ENCODE measurements at regions not wholly inside any gene's neighbourhood (a gene's known extent, or its start where the extent isn't known, plus 50 kb on each side); places are given as distances from the start of the nearest gene placed in this dataset.

DNA sequence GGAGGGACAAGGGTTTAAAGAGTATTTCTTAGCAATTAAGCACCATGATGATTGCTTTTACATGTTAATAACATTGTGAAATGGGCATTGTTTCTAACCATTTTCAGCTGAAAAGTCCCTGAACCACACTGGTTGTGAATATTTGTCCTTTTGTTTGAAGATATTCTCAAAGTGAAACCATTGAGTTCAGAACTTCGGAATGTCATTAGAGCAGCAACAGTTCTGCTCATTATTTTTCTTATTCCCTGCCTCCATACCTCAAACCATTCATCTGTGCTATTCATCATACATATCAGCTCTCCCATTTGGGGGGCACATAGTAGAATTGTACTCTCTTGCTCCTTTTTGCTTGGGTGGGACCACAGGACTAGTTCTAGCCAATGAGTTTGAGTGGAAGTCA, 553.0 kb upstream of the ZNF462 start:
- TF ChIP-seq, protein P1, sequence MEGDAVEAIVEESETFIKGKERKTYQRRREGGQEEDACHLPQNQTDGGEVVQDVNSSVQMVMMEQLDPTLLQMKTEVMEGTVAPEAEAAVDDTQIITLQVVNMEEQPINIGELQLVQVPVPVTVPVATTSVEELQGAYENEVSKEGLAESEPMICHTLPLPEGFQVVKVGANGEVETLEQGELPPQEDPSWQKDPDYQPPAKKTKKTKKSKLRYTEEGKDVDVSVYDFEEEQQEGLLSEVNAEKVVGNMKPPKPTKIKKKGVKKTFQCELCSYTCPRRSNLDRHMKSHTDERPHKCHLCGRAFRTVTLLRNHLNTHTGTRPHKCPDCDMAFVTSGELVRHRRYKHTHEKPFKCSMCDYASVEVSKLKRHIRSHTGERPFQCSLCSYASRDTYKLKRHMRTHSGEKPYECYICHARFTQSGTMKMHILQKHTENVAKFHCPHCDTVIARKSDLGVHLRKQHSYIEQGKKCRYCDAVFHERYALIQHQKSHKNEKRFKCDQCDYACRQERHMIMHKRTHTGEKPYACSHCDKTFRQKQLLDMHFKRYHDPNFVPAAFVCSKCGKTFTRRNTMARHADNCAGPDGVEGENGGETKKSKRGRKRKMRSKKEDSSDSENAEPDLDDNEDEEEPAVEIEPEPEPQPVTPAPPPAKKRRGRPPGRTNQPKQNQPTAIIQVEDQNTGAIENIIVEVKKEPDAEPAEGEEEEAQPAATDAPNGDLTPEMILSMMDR (IDR thresholded peaks at IDR 0.05): no peak
- TF ChIP-seq POLR2A (IDR thresholded peaks at IDR 0.05): no peak

Data from Peyer's patch (tissue), 4 donors.